ENCODE measurements at regions not wholly inside any gene's neighbourhood (a gene's known extent, or its start where the extent isn't known, plus 50 kb on each side); places are given as distances from the start of the nearest gene placed in this dataset.
"Not testable (repeated sequence)": the region's sequence is repeated elsewhere in the genome, so short reads cannot be mapped to it uniquely, and the experiment has no call there.

DNA sequence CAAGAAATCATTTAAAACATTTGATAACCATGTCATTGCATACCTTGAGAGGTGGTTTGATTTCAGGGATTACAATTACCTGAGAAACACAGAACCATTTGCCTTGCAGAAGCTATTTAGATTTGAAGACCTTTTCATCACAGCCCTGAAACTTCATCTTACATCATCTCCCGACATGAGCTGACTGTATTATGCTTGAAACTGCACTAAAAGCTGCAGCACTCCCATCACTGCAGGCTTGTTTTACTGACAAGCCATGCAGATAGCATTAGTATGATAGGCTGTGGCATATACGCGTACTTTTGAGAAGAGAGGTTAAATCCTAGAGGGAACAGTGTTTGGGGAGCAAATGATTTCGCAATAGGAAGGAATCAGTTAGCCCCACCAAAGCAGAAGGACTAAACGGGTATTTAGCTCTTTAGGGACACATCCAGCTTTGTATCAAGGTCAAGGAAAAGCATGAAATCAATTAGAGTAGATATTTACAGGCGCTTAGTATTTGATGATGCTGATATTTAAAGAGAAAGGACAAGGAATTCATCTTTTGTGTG, 133.2 kb upstream of the DIAPH2 start:
- no peaks in the 10 kb centered on the region for H3K4me1 ChIP-seq (ENCODE audit: insufficient read depth, low read length, poor library complexity, severe bottlenecking)
- H3K27me3 ChIP-seq (replicated peaks; ENCODE audit: insufficient read depth, low read depth, low read length, poor library complexity): no peaks in the 10 kb centered on the region
- intact Hi-C loops (cut with micrococcal nuclease; ENCODE audit: unreplicated experiment): no loop called here
- no peak overlapping the region for H3K4me3 ChIP-seq (ENCODE audit: low read depth, low read length, poor library complexity, severe bottlenecking)
- BruUV-seq (replicated peaks): no TSS peak
- no peak for DNase-seq (ENCODE audit: low spot score)
- no peaks in the 10 kb centered on the region for H3K9me3 ChIP-seq (ENCODE audit: low read depth, low read length, poor library complexity, severe bottlenecking)
- no peak overlapping the region for H3K27ac ChIP-seq (ENCODE audit: low read depth, low read length, poor library complexity, severe bottlenecking)
- no peak for TF ChIP-seq EZH2 (IDR thresholded peaks at IDR 0.05; ENCODE audit: borderline replicate concordance, low read depth, low read length, poor library complexity, severe bottlenecking)
- TF ChIP-seq CTCF (conservative IDR thresholded peaks at IDR 0.05; ENCODE audit: low read depth, low read length): no peak
- ChIA-PET CTCF (no interaction called here), POLR2A (ENCODE audit: low non-redundant PET) (no interaction called here)
- H3K36me3 ChIP-seq (ENCODE audit: insufficient read depth, low read length, poor library complexity, severe bottlenecking): no peaks in the 10 kb centered on the region

DNA sequence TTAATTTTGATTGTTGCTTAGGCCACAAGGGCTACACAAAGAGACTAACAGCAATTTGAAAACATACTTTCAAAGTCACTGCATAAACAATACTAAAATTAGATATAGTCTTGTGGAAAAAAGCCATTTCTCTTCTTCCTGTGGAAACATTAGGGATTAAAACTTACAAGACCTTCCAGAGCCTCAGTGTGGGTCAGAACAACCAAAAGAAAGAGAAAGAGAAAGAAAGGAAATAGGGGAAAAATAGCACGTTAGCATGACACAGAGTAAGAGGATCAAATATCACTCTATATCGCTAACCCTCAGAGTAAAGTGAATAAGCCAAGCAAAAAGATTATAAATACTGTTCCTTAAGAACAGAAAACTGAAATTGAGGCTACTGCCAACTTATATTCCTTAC, 127.8 kb upstream of the DIAPH2 start:
- DNase-seq (ENCODE audit: low spot score): no peak
- H3K4me3 ChIP-seq (ENCODE audit: low read depth, low read length, poor library complexity, severe bottlenecking): no peak overlapping the region
- no peaks in the 10 kb centered on the region for H3K9me3 ChIP-seq (ENCODE audit: low read depth, low read length, poor library complexity, severe bottlenecking)
- BruUV-seq (replicated peaks): no TSS peak
- no peaks in the 10 kb centered on the region for H3K27me3 ChIP-seq (replicated peaks; ENCODE audit: insufficient read depth, low read depth, low read length, poor library complexity)
- no peak for TF ChIP-seq EZH2 (IDR thresholded peaks at IDR 0.05; ENCODE audit: borderline replicate concordance, low read depth, low read length, poor library complexity, severe bottlenecking)
- no peak for TF ChIP-seq CTCF (conservative IDR thresholded peaks at IDR 0.05; ENCODE audit: low read depth, low read length)
- H3K36me3 ChIP-seq (ENCODE audit: insufficient read depth, low read length, poor library complexity, severe bottlenecking): no peaks in the 10 kb centered on the region
- no peaks in the 10 kb centered on the region for H3K4me1 ChIP-seq (ENCODE audit: insufficient read depth, low read length, poor library complexity, severe bottlenecking)
- intact Hi-C loops (cut with micrococcal nuclease; ENCODE audit: unreplicated experiment): no loop called here
- POLR2A ChIA-PET (ENCODE audit: low non-redundant PET): no interaction called here
- no peak overlapping the region for H3K27ac ChIP-seq (ENCODE audit: low read depth, low read length, poor library complexity, severe bottlenecking)
- CTCF ChIA-PET: no interaction called here

- intact Hi-C loops (cut with micrococcal nuclease; ENCODE audit: unreplicated experiment); H3K4me3 ChIP-seq (ENCODE audit: low read depth, low read length, poor library complexity, severe bottlenecking); DNase-seq (ENCODE audit: low spot score); CTCF ChIA-PET; H3K4me1 ChIP-seq (ENCODE audit: insufficient read depth, low read length, poor library complexity, severe bottlenecking); BruUV-seq (replicated peaks); H3K27me3 ChIP-seq (replicated peaks; ENCODE audit: insufficient read depth, low read depth, low read length, poor library complexity); POLR2A ChIA-PET (ENCODE audit: low non-redundant PET); H3K9me3 ChIP-seq (ENCODE audit: low read depth, low read length, poor library complexity, severe bottlenecking); H3K36me3 ChIP-seq (ENCODE audit: insufficient read depth, low read length, poor library complexity, severe bottlenecking); H3K27ac ChIP-seq (ENCODE audit: low read depth, low read length, poor library complexity, severe bottlenecking): not testable (repeated sequence)
Observed at GRCh38 chrX:96561129-96561528, 123.5 kb upstream of the DIAPH2 start.

GRCh38 chrX:96563646-96564045, 121.0 kb upstream of the DIAPH2 start:
- POLR2A ChIA-PET (ENCODE audit: low non-redundant PET): no interaction called here
- H3K27me3 ChIP-seq (replicated peaks; ENCODE audit: insufficient read depth, low read depth, low read length, poor library complexity): no peaks in the 10 kb centered on the region
- BruUV-seq (replicated peaks): no TSS peak
- H3K27ac ChIP-seq (ENCODE audit: low read depth, low read length, poor library complexity, severe bottlenecking): no peak overlapping the region
- CTCF ChIA-PET: no interaction called here
- H3K36me3 ChIP-seq (ENCODE audit: insufficient read depth, low read length, poor library complexity, severe bottlenecking): no peaks in the 10 kb centered on the region
- no peaks in the 10 kb centered on the region for H3K4me1 ChIP-seq (ENCODE audit: insufficient read depth, low read length, poor library complexity, severe bottlenecking)
- no peak for DNase-seq (ENCODE audit: low spot score)
- H3K9me3 ChIP-seq (ENCODE audit: low read depth, low read length, poor library complexity, severe bottlenecking): no peaks in the 10 kb centered on the region
- intact Hi-C loops (cut with micrococcal nuclease; ENCODE audit: unreplicated experiment): no loop called here
- TF ChIP-seq CTCF (conservative IDR thresholded peaks at IDR 0.05; ENCODE audit: low read depth, low read length) (no peak), EZH2 (IDR thresholded peaks at IDR 0.05; ENCODE audit: borderline replicate concordance, low read depth, low read length, poor library complexity, severe bottlenecking) (no peak)
- H3K4me3 ChIP-seq (ENCODE audit: low read depth, low read length, poor library complexity, severe bottlenecking): no peak overlapping the region

All from A673 (cell line).